IPS-20b (cell line): ENCODE measurements at regions not wholly inside any gene's neighbourhood (a gene's known extent, or its start where the extent isn't known, plus 50 kb on each side); places are given as distances from the start of the nearest gene placed in this dataset.
"Not testable (repeated sequence)": the region's sequence is repeated elsewhere in the genome, so short reads cannot be mapped to it uniquely, and the experiment has no call there.

Source experiments
- H3K27ac ChIP-seq: one replicate; pipeline ENCODE4 v1.5.1; 2013; ENCODE audit warnings: low read length
- H3K27me3 ChIP-seq: 2 replicates; pipeline ENCODE4 v1.6.1; 2013; ENCODE audit warnings: mild to moderate bottlenecking, low read length, inconsistent platforms; ENCODE audit not compliant: insufficient read depth
- H3K36me3 ChIP-seq: 2 replicates; pipeline ENCODE4 v1.6.1; 2013; ENCODE audit warnings: low read depth, mild to moderate bottlenecking, inconsistent platforms, low read length, moderate library complexity; ENCODE audit not compliant: insufficient read depth
- H3K4me1 ChIP-seq: 2 replicates; pipeline ENCODE4 v1.6.1; 2013; ENCODE audit warnings: mild to moderate bottlenecking, control low read depth, inconsistent platforms, low read length, moderate library complexity; ENCODE audit not compliant: insufficient read depth
- H3K4me3 ChIP-seq: 2 replicates; pipeline ENCODE4 v1.5.1; 2013; ENCODE audit warnings: mild to moderate bottlenecking, low read length, inconsistent platforms
- H3K9ac ChIP-seq: 2 replicates; pipeline ENCODE4 v1.6.1; 2013; ENCODE audit warnings: low read depth, mild to moderate bottlenecking, inconsistent platforms, low read length, moderate library complexity
- H3K9me3 ChIP-seq: 2 replicates; pipeline ENCODE4 v1.6.1; 2013; ENCODE audit warnings: mild to moderate bottlenecking, low read depth, low read length, inconsistent platforms; ENCODE audit not compliant: insufficient read depth

DNA sequence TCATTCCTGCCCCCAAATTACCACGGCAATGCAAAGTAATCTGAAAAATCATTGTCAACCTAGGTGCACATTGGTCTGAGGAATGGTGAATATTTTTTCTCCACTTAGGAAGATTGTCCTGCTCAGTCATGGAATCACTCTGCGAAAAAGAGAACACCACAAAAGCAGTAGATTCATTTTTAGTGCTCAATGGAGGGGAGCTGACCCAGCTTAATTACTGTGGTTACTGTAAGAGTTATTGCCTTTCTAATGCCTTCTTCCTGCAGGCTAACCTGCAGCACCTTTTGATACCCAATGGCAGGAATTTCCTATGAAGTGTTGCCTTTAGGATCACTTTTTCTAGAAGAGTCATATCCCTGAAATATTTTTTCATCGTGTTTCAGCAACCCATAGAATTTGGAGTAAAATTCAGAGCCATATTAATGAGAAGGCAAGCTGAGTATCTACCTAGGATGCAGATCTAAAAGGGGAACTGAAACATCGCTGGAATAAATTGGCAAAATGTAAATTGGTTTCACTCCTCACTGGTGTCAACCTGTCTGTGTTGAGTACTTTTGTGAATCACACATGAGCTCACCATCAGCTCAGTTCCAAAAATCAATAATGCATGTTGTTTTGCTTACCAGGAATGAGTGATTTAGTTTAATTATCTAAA lies 464.5 kb downstream of the CSNK1G3 start:
- Histone ChIP-seq H3K36me3 (no peaks in the 10 kb centered on the region), H3K27me3 (no peaks in the 10 kb centered on the region), H3K4me3 (no peak overlapping the region), H3K4me1 (no peaks in the 10 kb centered on the region), H3K9me3 (no peaks in the 10 kb centered on the region), H3K9ac (no peak overlapping the region), H3K27ac (no peak overlapping the region)

DNA sequence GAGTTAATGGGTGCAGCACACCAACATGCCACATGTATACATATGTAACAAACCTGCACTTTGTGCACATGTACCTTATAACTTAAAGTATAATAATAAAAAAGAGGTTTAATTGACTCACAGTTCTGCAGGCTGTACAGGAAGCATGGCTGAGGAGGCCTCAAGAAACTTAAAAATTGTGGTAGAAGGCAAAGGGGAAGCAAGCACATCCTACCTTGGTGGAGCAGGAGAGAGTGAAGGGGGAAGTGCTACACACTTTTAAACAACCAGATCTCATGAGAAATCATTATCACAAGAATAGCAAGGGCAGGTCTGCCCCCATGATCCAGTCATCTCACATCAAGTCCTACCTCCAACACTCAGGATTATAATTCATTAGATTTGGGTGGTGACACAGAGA lies 463.5 kb downstream of the CSNK1G3 start:
- not testable (repeated sequence) for H3K27ac ChIP-seq, H3K9me3 ChIP-seq, H3K9ac ChIP-seq, H3K4me3 ChIP-seq, H3K4me1 ChIP-seq, H3K36me3 ChIP-seq, H3K27me3 ChIP-seq

DNA sequence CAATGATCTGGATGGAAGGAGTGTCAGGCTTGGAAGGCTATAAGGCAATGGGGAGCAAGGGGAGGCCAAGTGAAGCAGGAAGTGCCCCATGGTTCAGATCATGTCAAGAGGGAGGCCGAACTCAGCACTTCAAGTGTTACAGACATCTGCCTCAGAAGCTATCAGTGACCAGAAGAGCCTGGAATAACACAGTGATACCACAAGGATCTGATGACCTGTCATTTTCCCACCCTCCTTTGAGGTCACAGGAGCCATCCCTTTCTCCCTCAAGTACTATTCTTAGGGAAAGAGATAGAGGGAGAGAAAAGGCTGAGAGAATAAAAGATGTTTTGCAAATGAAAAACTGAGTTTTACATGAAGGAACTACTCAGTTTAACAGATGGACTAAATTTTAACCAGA lies 454.8 kb downstream of the CSNK1G3 start:
- H3K36me3 ChIP-seq, result no peaks in the 10 kb centered on the region
- no peaks in the 10 kb centered on the region; the same call in 1 of the 2 replicates for H3K4me1 ChIP-seq
- H3K27ac ChIP-seq, result no peak overlapping the region
- no peak overlapping the region for H3K9ac ChIP-seq
- H3K4me3 ChIP-seq, result no peak overlapping the region
- no peaks in the 10 kb centered on the region for H3K9me3 ChIP-seq
- H3K27me3 ChIP-seq, result no peaks in the 10 kb centered on the region

DNA sequence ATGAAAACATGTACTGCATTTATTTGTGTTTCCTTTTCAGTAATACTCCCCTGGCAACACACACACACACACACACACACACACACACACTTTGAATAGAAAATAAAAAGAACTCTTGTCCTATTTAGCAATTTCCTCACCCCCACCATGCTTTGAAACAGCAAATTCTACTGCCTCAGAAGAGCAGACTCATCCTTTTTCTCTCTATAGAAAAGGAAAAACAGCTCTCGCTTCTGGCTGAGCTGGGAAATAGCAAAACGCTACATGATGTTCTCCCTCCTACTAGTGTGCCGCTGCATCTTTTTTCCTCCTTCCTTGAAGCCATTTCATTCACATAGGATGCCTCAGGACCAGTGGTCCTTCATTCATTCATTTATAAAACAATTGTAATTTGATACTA lies 453.6 kb downstream of the CSNK1G3 start:
- H3K9me3 ChIP-seq, result no peaks in the 10 kb centered on the region
- no peak overlapping the region for H3K9ac ChIP-seq
- H3K4me3 ChIP-seq, result no peak overlapping the region
- H3K4me1 ChIP-seq, result no peaks in the 10 kb centered on the region; the same call in 1 of the 2 replicates
- H3K27ac ChIP-seq, result no peak overlapping the region
- H3K27me3 ChIP-seq, result no peaks in the 10 kb centered on the region
- no peaks in the 10 kb centered on the region for H3K36me3 ChIP-seq

DNA sequence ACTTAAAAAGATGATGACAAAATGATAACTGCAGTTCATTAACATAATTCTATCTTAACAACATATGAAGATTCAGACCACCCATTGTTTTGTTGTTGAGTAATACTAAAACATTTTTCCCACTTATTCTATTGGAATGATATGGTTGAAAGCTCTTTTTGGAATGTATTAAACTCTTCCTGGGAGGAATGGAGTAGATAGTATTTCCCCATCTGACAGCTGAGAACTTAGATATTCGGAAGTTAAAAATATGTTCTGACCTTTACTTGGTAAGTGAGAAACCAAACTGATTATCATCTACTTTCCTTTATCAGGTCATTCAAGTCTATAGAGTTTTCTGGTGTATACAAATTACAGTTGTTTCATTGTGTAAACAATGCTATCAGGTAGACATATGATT lies 452.9 kb downstream of the CSNK1G3 start:
- Histone ChIP-seq H3K27ac (no peak overlapping the region), H3K4me3 (no peak overlapping the region), H3K9ac (no peak overlapping the region), H3K27me3 (no peaks in the 10 kb centered on the region), H3K9me3 (no peaks in the 10 kb centered on the region), H3K4me1 (no peaks in the 10 kb centered on the region; the same call in 1 of the 2 replicates), H3K36me3 (no peaks in the 10 kb centered on the region)

DNA sequence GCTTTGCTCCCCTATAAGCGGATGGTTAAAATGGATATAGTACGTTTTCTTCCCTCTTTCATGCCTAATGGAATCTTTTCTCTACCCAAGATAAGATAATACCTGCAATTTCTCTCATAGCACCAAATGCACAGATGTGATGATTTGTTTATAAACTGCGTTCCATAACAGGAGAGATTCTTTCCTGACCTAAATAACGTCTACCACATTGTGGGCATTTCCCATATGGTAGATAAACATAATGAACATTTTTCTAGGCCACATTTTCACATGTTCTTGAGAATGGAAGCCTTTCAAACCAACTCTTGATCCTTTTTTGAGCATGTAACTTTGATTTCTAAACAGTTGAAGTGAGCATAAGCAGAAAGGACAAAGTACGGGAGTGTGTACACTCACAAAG lies 448.5 kb downstream of the CSNK1G3 start:
- no peaks in the 10 kb centered on the region for H3K36me3 ChIP-seq
- H3K9ac ChIP-seq, result no peak overlapping the region
- H3K4me3 ChIP-seq, result no peak overlapping the region
- no peaks in the 10 kb centered on the region for H3K4me1 ChIP-seq
- no peaks in the 10 kb centered on the region for H3K9me3 ChIP-seq
- H3K27ac ChIP-seq, result no peak overlapping the region
- no peaks in the 10 kb centered on the region for H3K27me3 ChIP-seq

DNA sequence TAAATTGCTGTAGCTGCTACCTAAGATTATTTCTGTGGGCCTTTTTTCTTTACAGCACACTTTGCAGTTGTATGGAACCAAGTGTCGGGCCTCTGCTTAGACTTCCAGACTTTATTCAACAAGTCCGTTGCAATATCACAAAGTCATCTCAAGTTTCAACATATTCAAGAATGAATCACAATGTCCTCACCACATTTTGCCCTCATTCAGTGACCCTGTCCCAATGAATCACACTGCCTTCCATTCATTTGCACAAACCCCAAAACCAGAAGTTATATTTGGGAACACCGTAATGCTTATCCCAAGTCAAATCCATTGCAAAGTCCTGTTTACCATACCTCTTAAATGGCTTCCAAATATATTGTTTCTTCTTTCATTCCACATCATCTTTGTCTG lies 439.6 kb downstream of the CSNK1G3 start:
- Histone ChIP-seq H3K9ac (no peak overlapping the region), H3K27me3 (no peaks in the 10 kb centered on the region), H3K9me3 (no peaks in the 10 kb centered on the region), H3K4me3 (no peak overlapping the region), H3K36me3 (no peaks in the 10 kb centered on the region), H3K27ac (no peak overlapping the region), H3K4me1 (no peaks in the 10 kb centered on the region)

DNA sequence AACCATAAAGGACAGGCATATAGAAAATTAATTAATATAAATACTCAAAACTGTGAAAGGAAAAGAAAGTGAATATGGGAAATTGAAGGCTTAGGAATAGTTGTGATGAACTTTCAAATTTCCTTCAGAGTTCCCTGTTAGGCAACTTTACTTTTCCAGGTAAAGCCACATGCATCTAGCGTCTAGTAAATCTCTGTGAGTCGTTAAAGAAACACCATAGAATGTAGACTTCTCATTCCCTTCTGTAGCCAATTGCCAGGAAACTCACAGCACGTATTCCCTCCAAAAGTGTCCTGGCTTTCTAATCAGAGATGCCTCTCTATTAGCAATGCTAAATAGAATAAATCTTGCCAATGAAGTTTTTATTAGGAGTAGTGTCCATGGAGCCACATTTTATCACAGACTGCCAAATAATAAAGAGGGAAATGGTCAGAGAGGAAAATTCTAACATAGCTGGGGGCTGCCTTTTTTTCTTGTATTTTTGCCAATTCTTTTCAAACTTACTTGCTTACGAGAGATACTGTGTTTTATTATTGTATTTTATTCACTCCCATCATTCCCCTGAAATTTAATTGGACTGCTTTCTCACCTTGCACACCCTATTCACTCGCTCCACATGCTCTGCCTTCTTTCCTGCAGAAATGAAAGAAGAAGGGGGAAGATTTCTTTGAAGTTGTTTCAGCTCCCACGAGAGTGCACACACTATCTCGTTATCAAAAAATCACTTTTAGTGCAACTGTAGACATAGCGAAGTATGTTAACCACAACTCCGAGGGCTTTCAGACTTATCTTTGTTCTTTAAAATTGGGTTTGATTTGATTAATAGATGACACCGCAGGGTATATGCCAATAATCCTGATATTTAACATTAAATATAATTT lies 439.0 kb downstream of the CSNK1G3 start:
- Histone ChIP-seq H3K9me3 (no peaks in the 10 kb centered on the region), H3K36me3 (no peaks in the 10 kb centered on the region), H3K9ac (no peak overlapping the region), H3K27me3 (no peaks in the 10 kb centered on the region), H3K27ac (no peak overlapping the region), H3K4me1 (no peaks in the 10 kb centered on the region), H3K4me3 (no peak overlapping the region)

DNA sequence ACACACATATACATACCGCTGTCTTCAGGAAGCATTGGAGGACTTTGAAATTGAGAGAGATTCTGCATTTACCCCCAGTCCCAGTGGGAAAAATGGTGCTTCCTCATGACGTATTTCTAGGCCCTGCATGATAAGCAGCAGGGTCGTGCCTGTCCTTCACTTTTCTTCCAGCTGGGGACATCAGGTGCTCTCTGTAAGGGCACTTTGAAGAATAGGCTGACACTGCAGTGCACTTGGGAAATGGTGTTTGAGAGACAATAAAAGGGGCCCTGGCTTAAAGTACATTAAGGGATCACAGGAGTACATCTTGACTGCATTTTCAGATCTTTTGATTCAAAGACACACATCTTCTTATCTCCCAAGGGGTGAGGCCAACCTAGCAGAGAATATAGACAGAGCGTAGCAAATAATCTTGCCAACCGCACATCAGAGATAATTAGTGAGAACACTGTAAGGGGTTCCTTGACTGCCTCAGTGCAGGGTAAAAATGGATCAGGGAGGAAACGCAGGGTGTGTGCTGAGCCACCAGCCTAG lies 437.9 kb downstream of the CSNK1G3 start:
- no peak overlapping the region for H3K9ac ChIP-seq
- H3K4me1 ChIP-seq, result no peaks in the 10 kb centered on the region
- H3K36me3 ChIP-seq, result no peaks in the 10 kb centered on the region
- H3K4me3 ChIP-seq, result no peak overlapping the region
- H3K27ac ChIP-seq, result no peak overlapping the region
- no peaks in the 10 kb centered on the region for H3K9me3 ChIP-seq
- H3K27me3 ChIP-seq, result no peaks in the 10 kb centered on the region

DNA sequence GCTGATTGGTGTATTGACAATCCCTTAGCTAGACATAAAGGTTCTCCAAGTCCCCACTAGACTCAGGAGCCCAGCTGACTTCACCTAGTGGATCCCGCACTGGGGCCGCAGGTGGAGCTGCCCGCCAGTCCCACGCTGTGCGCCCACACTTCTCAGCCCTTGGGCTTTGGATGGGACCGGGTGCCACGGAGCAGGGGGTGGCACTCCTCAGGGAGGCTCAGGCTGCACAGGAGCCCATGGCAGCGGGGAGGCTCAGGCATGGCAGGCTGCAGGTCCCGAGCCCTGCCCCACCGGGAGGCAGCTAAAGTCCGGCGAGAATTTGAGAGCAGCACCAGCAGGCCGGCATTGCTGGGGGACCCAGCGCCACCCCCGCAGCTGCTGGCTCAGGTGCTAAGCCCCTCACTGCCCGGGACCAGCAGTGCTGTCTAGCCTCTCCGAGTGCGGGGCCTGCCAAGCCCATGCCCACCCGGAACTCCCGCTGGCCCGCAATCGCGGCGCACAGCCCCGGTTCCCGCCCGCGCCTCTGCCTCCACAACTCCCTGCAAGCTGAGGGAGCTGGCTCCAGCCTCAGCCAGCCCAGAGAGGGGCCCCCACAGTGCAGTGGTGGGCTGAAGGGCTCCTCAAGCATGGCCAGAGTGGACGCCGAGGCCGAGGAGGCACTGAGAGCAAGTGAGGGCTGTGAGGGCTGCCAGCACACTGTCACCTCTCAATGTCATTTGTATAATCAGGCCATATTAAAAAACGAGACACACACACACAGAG lies 437.2 kb downstream of the CSNK1G3 start:
- Histone ChIP-seq H3K9ac (no peak overlapping the region), H3K9me3 (no peaks in the 10 kb centered on the region), H3K4me3 (no peak overlapping the region), H3K27me3 (no peaks in the 10 kb centered on the region), H3K4me1 (no peaks in the 10 kb centered on the region), H3K36me3 (no peaks in the 10 kb centered on the region), H3K27ac (no peak overlapping the region)

DNA sequence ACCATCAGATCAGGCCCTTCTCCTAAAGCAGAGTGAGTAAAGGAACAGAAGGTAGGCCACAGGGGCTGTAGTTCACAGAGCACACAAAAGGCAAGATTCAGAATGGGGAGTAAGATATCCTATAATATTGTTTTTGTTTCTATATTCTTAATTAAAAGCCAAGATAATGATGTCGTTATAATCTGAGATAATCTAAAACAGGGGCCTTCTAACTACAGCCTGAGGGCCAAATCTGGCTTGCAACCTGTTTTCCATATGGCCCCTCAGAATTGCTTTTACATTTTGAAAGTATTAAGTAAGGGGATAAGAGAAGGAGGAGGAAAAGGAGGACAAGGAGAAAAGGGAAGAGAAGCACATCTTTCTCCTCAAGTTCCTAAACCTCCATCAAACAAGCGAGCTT lies 435.8 kb downstream of the CSNK1G3 start:
- Histone ChIP-seq H3K4me3 (no peak overlapping the region), H3K36me3 (no peaks in the 10 kb centered on the region), H3K27ac (no peak overlapping the region), H3K9me3 (0 out of 2 replicates have a peak, but pooled peaks cover under 1% of the 10 kb centered on the region), H3K9ac (no peak overlapping the region), H3K4me1 (no peaks in the 10 kb centered on the region), H3K27me3 (no peaks in the 10 kb centered on the region)
